ENCODE measurements at regions not wholly inside any gene's neighbourhood (a gene's known extent, or its start where the extent isn't known, plus 50 kb on each side); places are given as distances from the start of the nearest gene placed in this dataset.

DNA sequence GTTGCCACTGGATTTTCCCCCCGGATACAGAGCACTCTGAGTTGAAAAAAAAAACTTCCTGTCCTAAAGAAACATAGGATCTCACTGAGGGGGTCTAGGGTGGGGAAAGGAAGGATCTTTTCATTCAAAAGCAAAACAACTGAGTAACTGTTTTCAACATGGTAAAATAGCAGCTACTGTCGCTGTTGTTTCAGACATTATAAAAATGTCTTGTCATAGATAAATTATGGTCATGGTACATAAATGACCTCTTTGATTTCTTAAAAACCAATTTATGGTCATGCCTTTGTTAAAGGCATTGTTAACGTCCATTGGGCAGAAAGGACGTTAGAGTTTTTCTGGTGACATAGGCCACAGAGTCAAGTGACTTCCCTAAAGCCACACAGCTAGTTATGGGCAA, 180.4 kb upstream of the DTNBP1 start:
- POLR2A ChIA-PET, result no interaction called here
- no peaks in the 10 kb centered on the region for H3K9me3 Mint-ChIP-seq (ENCODE audit: unreplicated experiment)
- H3K27ac Mint-ChIP-seq (ENCODE audit: unreplicated experiment), result no peak overlapping the region
- TF ChIP-seq, protein P1, sequence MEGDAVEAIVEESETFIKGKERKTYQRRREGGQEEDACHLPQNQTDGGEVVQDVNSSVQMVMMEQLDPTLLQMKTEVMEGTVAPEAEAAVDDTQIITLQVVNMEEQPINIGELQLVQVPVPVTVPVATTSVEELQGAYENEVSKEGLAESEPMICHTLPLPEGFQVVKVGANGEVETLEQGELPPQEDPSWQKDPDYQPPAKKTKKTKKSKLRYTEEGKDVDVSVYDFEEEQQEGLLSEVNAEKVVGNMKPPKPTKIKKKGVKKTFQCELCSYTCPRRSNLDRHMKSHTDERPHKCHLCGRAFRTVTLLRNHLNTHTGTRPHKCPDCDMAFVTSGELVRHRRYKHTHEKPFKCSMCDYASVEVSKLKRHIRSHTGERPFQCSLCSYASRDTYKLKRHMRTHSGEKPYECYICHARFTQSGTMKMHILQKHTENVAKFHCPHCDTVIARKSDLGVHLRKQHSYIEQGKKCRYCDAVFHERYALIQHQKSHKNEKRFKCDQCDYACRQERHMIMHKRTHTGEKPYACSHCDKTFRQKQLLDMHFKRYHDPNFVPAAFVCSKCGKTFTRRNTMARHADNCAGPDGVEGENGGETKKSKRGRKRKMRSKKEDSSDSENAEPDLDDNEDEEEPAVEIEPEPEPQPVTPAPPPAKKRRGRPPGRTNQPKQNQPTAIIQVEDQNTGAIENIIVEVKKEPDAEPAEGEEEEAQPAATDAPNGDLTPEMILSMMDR (IDR thresholded peaks at IDR 0.05; ENCODE audit: insufficient read depth in 1 of 2, low read depth in 1 of 2, low read length in 1 of 2, severe bottlenecking in 1 of 2, unreplicated experiment in 1 of 2), result no peak
- H3K27me3 ChIP-seq (replicated peaks; ENCODE audit: control insufficient read depth, insufficient read depth, low read length), result no peaks in the 10 kb centered on the region
- no peak overlapping the region for H3K4me3 ChIP-seq (ENCODE audit: low read depth, low read length)
- no peak overlapping the region for H3K4me3 Mint-ChIP-seq (ENCODE audit: unreplicated experiment)
- peaks cover 5% of the 10 kb centered on the region for H3K27me3 Mint-ChIP-seq (ENCODE audit: insufficient read depth, unreplicated experiment)
- H3K9me3 ChIP-seq, result no peaks in the 10 kb centered on the region
- intact Hi-C loops (cut with micrococcal nuclease; ENCODE audit: unreplicated experiment), result no loop called here
- H3K36me3 Mint-ChIP-seq (ENCODE audit: insufficient read depth, unreplicated experiment), result no peaks in the 10 kb centered on the region
- H3K4me1 Mint-ChIP-seq (ENCODE audit: low read depth, unreplicated experiment), result no peaks in the 10 kb centered on the region
- no peaks in the 10 kb centered on the region for H3K36me3 ChIP-seq (ENCODE audit: control insufficient read depth, insufficient read depth, low read length)
- no peak for DNase-seq
- no TSS peak for BruUV-seq (replicated peaks)
- CTCF ChIA-PET, result no interaction called here
- H3K4me1 ChIP-seq, result no peaks in the 10 kb centered on the region

DNA sequence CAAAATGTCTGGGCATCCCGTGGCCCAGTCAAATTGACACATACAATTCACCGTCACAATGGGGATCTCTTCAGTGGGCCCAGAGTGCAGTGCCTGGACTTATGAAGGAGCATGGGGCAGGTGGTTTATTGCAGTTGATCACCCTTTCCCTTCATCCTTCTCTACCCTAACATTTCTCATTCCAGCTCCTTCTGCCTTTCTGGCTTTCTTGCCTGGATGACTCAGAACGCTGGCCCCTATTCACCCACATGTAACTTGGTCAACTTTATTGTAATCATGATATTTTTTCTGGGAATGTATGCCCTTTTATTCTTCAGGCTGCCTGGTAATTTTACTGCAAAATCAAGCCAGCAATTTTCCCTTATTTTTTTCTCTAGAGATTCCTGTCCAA, 179.9 kb upstream of the DTNBP1 start:
- Mint-ChIP-seq H3K4me1 (ENCODE audit: low read depth, unreplicated experiment) (no peaks in the 10 kb centered on the region), H3K4me3 (ENCODE audit: unreplicated experiment) (no peak overlapping the region), H3K27ac (ENCODE audit: unreplicated experiment) (no peak overlapping the region), H3K27me3 (ENCODE audit: insufficient read depth, unreplicated experiment) (peaks cover 5% of the 10 kb centered on the region), H3K9me3 (ENCODE audit: unreplicated experiment) (no peaks in the 10 kb centered on the region), H3K36me3 (ENCODE audit: insufficient read depth, unreplicated experiment) (no peaks in the 10 kb centered on the region)
- intact Hi-C loops (cut with micrococcal nuclease; ENCODE audit: unreplicated experiment), result no loop called here
- TF ChIP-seq, protein P1 (IDR thresholded peaks at IDR 0.05; ENCODE audit: insufficient read depth in 1 of 2, low read depth in 1 of 2, low read length in 1 of 2, severe bottlenecking in 1 of 2, unreplicated experiment in 1 of 2), result no peak
- POLR2A ChIA-PET, result no interaction called here
- CTCF ChIA-PET, result no interaction called here
- BruUV-seq (replicated peaks), result no TSS peak
- H3K4me1 ChIP-seq, result no peaks in the 10 kb centered on the region
- H3K27me3 ChIP-seq (replicated peaks; ENCODE audit: control insufficient read depth, insufficient read depth, low read length), result no peaks in the 10 kb centered on the region
- no peaks in the 10 kb centered on the region for H3K36me3 ChIP-seq (ENCODE audit: control insufficient read depth, insufficient read depth, low read length)
- no peaks in the 10 kb centered on the region for H3K9me3 ChIP-seq
- no peak overlapping the region for H3K4me3 ChIP-seq (ENCODE audit: low read depth, low read length)
- no peak for DNase-seq

DNA sequence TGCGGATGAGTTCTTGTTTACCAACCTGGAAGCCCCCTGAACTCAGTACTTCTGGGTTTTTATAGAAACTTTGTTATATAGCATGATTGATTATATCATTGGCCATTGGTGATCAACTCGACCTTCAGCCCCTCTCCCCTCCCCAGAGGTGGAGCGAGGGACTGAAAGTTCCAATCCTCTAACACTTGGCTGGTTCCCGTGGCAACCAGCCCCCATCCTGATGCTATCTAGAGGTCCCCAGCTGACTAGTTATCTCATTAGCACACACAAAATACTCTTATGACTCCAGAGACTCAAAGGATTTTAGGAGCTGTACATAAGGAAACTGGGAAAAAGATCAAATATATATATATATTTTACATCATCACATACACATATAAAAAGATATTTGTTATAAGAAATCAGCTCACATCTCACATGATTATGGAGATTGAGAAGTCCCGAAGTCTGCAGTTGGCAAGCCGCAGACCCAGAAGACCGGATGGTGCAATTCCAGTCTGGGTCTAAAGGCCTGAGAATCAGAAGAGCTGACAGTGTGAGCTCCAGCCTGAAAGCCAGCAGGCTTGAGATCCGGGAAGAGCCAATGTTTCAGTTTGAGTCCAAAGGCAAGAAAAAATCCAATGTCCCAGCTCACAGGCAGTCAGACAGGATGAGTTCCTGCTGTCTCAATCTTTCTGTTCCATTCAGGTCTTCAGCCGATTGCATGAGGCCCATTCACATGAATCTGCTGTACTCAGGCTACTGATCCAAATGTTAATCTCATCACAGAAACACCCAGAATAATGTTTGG, 179.3 kb upstream of the DTNBP1 start:
- BruUV-seq (replicated peaks), result no TSS peak
- POLR2A ChIA-PET, result no interaction called here
- Mint-ChIP-seq H3K4me3 (ENCODE audit: unreplicated experiment) (no peak overlapping the region), H3K4me1 (ENCODE audit: low read depth, unreplicated experiment) (no peaks in the 10 kb centered on the region), H3K36me3 (ENCODE audit: insufficient read depth, unreplicated experiment) (no peaks in the 10 kb centered on the region), H3K27ac (ENCODE audit: unreplicated experiment) (no peak overlapping the region), H3K27me3 (ENCODE audit: insufficient read depth, unreplicated experiment) (peaks cover 6% of the 10 kb centered on the region), H3K9me3 (ENCODE audit: unreplicated experiment) (no peaks in the 10 kb centered on the region)
- TF ChIP-seq, protein P1 (IDR thresholded peaks at IDR 0.05; ENCODE audit: insufficient read depth in 1 of 2, low read depth in 1 of 2, low read length in 1 of 2, severe bottlenecking in 1 of 2, unreplicated experiment in 1 of 2), result no peak
- Histone ChIP-seq H3K4me3 (ENCODE audit: low read depth, low read length) (no peak overlapping the region), H3K9me3 (no peaks in the 10 kb centered on the region), H3K36me3 (ENCODE audit: control insufficient read depth, insufficient read depth, low read length) (no peaks in the 10 kb centered on the region), H3K27me3 (replicated peaks; ENCODE audit: control insufficient read depth, insufficient read depth, low read length) (no peaks in the 10 kb centered on the region), H3K4me1 (no peaks in the 10 kb centered on the region)
- CTCF ChIA-PET, result interaction anchor here (0.6 kb wide), 1 partner anchor 478 kb away, joined by 4 read pairs; no protein-coding TSS in a partner anchor
- intact Hi-C loops (cut with micrococcal nuclease; ENCODE audit: unreplicated experiment), result no loop called here
- DNase-seq, result no peak
